Neural crest cell (in vitro differentiated cells): ENCODE measurements at regions not wholly inside any gene's neighbourhood (a gene's known extent, or its start where the extent isn't known, plus 50 kb on each side); places are given as distances from the start of the nearest gene placed in this dataset.

Experiments
- DNase-seq: peaks from one replicate; pipeline ENCODE4 v3.0.0; 2021; ENCODE audit warnings: low read depth, mixed read lengths, low spot score
- H3K27ac Mint-ChIP-seq: one replicate; pipeline ENCODE4 v1.8.0; 2021; ENCODE audit warnings: mild to moderate bottlenecking, mixed read lengths; ENCODE audit not compliant: unreplicated experiment
- H3K27me3 Mint-ChIP-seq: 2 replicates; pipeline ENCODE4 v1.8.0; 2021; ENCODE audit warnings: low read depth, mild to moderate bottlenecking, mixed read lengths
- H3K36me3 Mint-ChIP-seq: 2 replicates; pipeline ENCODE4 v1.8.0; 2021; ENCODE audit warnings: low read depth, mild to moderate bottlenecking, mixed read lengths
- H3K4me1 Mint-ChIP-seq: 2 replicates; pipeline ENCODE4 v1.8.0; 2021; ENCODE audit warnings: mixed read lengths
- H3K4me3 Mint-ChIP-seq: one replicate; pipeline ENCODE4 v1.8.0; 2021; ENCODE audit warnings: mild to moderate bottlenecking, mixed read lengths
- H3K9me3 Mint-ChIP-seq: 2 replicates; pipeline ENCODE4 v1.8.0; 2021; ENCODE audit warnings: mixed read lengths
- TF ChIP-seq, protein P1 (sequence below): fragments of 200-600 bp; sonication (generic); conservative IDR thresholded peaks from 2 replicates; pipeline ENCODE4 v1.5.0; 2021; ENCODE audit warnings: antibody characterized with exemption, mild to moderate bottlenecking

DNA sequence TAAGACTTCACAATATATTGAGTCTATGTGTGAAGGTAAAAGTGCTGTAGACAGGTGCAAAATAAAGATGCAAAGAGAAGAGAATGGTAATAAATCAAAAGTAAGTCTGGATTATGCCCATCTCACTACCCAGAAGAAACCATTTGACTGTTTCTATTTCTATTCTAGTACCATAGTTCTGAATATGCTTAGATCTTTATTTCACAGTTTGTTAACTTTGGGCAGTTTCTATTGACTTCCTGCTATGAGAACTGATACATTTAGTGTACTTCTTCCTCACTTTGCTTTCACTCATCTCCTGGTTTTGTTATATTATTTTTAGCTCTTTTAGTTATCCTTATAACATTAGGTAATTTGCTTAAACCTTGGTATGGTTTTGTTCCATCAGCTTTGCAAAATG, 94.9 kb downstream of the HS1BP3 start:
- no peak overlapping the region for H3K27ac Mint-ChIP-seq
- H3K9me3 Mint-ChIP-seq = no peaks in the 10 kb centered on the region
- H3K36me3 Mint-ChIP-seq = no peaks in the 10 kb centered on the region
- TF ChIP-seq, protein P1, sequence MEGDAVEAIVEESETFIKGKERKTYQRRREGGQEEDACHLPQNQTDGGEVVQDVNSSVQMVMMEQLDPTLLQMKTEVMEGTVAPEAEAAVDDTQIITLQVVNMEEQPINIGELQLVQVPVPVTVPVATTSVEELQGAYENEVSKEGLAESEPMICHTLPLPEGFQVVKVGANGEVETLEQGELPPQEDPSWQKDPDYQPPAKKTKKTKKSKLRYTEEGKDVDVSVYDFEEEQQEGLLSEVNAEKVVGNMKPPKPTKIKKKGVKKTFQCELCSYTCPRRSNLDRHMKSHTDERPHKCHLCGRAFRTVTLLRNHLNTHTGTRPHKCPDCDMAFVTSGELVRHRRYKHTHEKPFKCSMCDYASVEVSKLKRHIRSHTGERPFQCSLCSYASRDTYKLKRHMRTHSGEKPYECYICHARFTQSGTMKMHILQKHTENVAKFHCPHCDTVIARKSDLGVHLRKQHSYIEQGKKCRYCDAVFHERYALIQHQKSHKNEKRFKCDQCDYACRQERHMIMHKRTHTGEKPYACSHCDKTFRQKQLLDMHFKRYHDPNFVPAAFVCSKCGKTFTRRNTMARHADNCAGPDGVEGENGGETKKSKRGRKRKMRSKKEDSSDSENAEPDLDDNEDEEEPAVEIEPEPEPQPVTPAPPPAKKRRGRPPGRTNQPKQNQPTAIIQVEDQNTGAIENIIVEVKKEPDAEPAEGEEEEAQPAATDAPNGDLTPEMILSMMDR = no peak
- no peaks in the 10 kb centered on the region for H3K27me3 Mint-ChIP-seq
- no peak for DNase-seq
- H3K4me1 Mint-ChIP-seq = peaks cover 30% of the 10 kb centered on the region
- H3K4me3 Mint-ChIP-seq = no peak overlapping the region

DNA sequence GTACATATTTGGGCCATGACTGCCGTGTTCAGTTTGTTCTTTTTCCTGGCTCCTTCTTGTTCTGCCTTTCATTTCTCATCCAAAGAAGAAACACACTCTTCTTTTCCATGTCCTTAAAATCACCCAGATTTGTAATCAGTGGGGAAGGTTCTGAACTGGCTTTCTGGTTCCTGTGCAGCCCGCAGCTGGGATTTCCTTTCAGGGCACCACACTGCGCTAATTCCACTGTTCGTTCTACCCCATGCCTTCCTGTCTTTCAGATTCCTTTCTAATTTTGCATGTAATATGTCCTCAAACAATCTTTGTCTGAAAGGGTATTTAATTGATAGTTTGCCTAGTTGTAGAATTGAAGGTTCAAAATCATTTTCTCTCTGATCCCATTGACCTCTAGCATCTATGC, 94.1 kb downstream of the HS1BP3 start:
- Mint-ChIP-seq H3K36me3 (no peaks in the 10 kb centered on the region), H3K27ac (no peak overlapping the region), H3K4me3 (no peak overlapping the region), H3K9me3 (no peaks in the 10 kb centered on the region), H3K4me1 (peaks cover 30% of the 10 kb centered on the region), H3K27me3 (no peaks in the 10 kb centered on the region)
- TF ChIP-seq, protein P1 = no peak
- DNase-seq = no peak

DNA sequence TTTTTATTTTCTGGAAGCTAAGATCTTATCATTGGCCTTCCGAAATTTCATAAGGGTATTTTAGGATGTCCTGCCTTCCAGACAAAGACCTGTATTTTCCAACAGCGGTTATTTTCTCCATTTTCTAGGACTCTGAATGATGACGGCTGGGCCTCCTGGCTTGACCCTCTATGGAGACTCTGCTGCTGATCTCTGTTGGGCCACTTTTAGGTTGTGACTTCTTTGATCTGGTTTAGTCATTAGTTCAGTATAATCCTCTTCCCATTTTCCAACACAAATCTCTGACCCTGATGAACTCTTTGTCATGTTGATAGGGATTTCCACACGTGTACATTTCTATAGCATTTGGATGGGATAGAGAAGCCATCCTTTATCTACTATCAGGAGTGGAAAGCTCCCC, 93.7 kb downstream of the HS1BP3 start:
- Mint-ChIP-seq H3K36me3 (no peaks in the 10 kb centered on the region), H3K4me1 (peaks cover 30% of the 10 kb centered on the region), H3K9me3 (no peaks in the 10 kb centered on the region), H3K27ac (no peak overlapping the region), H3K27me3 (no peaks in the 10 kb centered on the region), H3K4me3 (no peak overlapping the region)
- TF ChIP-seq, protein P1 = no peak
- DNase-seq = no peak

DNA sequence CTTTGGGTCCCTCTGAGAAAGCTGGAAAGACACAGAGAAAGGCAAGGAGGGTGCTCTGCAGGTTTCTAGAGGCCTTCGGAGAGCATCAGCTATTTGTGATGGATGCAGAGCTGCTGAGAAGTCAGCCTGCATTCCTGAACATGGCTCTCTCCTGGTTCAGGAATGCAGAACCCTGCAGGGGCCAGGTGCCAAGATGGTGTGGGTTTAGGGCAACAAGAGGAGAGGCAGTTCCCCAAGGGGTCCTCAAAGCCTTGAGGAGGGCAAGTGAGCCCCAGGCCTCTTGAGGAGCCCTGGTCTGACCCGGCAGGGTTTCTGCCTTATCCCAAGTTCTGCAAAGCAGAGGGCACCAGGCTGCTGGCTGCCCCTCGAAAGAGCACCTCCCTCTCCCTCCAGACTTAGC, 93.3 kb downstream of the HS1BP3 start:
- no peak overlapping the region for H3K4me3 Mint-ChIP-seq
- TF ChIP-seq, protein P1 = no peak
- no peaks in the 10 kb centered on the region for H3K27me3 Mint-ChIP-seq
- H3K36me3 Mint-ChIP-seq = no peaks in the 10 kb centered on the region
- no peak overlapping the region for H3K27ac Mint-ChIP-seq
- H3K9me3 Mint-ChIP-seq = no peaks in the 10 kb centered on the region
- DNase-seq = no peak
- peaks cover 32% of the 10 kb centered on the region for H3K4me1 Mint-ChIP-seq

DNA sequence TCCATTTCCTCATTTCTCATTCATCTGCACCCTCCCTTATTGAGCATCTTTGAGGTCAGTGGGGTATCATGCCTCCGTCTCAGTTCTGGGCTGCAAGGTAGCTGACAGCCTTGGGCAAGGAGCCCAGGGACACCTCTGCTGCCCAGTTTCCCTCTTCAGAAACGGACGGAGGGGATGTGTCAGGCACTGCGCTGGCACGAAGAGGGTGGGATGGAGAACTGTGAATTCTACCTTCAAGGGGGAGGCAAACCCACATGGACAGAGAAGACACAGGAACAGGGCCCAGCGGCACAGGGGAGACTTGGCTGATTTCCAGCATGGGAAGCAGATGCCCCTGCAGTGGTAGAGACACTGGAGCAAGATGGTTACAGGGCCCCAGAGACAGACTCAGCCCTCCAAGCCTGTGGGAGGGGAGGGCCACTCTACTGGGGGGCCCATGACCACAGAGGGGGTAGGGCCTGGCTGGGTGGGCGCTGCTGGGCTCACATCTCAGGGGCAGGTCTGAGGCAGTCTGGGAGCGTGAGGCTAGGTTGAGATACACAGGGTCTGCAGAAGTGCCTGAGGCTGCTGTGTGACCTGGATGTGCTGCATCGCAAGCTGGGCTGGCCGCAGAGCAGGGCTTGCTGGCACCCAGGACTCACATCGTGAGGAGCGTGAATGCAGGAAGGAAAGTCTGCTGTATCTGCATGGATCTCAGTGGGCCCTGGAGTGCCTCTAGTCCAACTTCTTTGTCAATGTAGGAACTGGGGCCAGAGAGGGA, 92.3 kb downstream of the HS1BP3 start:
- H3K9me3 Mint-ChIP-seq = no peaks in the 10 kb centered on the region
- no peak for DNase-seq
- H3K4me1 Mint-ChIP-seq = peaks cover 37% of the 10 kb centered on the region
- TF ChIP-seq, protein P1 = no peak
- H3K4me3 Mint-ChIP-seq = no peak overlapping the region
- no peak overlapping the region for H3K27ac Mint-ChIP-seq
- H3K27me3 Mint-ChIP-seq = no peaks in the 10 kb centered on the region
- no peaks in the 10 kb centered on the region for H3K36me3 Mint-ChIP-seq
